D721Med (cell line): ENCODE measurements at regions not wholly inside any gene's neighbourhood (a gene's known extent, or its start where the extent isn't known, plus 50 kb on each side); places are given as distances from the start of the nearest gene placed in this dataset.

ENCODE experiments used
- DNase-seq: peaks from one replicate; pipeline ENCODE4 v3.0.0; 2011; ENCODE audit warnings: low spot score; ENCODE audit not compliant: insufficient read length
- FAIRE-seq: peaks from 2 replicates; lab custom pipeline; 2011; peaks lifted over from hg19 to GRCh38; lab: Jason Lieb, UNC
- CTCF ChIP-seq: IDR thresholded peaks from 2 replicates; pipeline ENCODE4 v1.5.1; 2012; ENCODE audit warnings: mild to moderate bottlenecking, control low read depth; ENCODE audit not compliant: insufficient read depth; ENCODE audit errors: missing control alignments

GRCh38 chr7:53418834-53419482 lies 383.5 kb downstream of the POM121L12 start:
- DNase-seq (no peak), FAIRE-seq (no peak)
- no peak for TF ChIP-seq CTCF

GRCh38 chr7:53420550-53420949 lies 385.1 kb downstream of the POM121L12 start:
- no peak for FAIRE-seq
- TF ChIP-seq CTCF: no peak
- no peak for DNase-seq

GRCh38 chr7:53422291-53422690 lies 386.9 kb downstream of the POM121L12 start:
- TF ChIP-seq CTCF: no peak
- DNase-seq: no peak
- FAIRE-seq: no peak

GRCh38 chr7:53426145-53426750 lies 390.8 kb downstream of the POM121L12 start:
- DNase-seq: no peak

GRCh38 chr7:53428045-53428444 lies 392.6 kb downstream of the POM121L12 start:
- DNase-seq (no peak), FAIRE-seq (no peak)
- no peak for TF ChIP-seq CTCF

More at GRCh38 chr7:53426145-53426750, 390.8 kb downstream of the POM121L12 start:
- TF ChIP-seq CTCF: no peak
- no peak for FAIRE-seq

GRCh38 chr7:53431901-53432300 lies 396.5 kb downstream of the POM121L12 start:
- no peak for TF ChIP-seq CTCF
- no peak for FAIRE-seq
- no peak for DNase-seq

- DNase-seq: no peak
- FAIRE-seq: no peak
- no peak for TF ChIP-seq CTCF
These were observed 401.9 kb downstream of the POM121L12 start for GRCh38 chr7:53437336-53437735.
